ENCODE measurements at regions not wholly inside any gene's neighbourhood (a gene's known extent, or its start where the extent isn't known, plus 50 kb on each side); places are given as distances from the start of the nearest gene placed in this dataset.

GRCh38 chr4:34182306-34182705, 2062.0 kb downstream of the ARAP2 start:
- H3K4me1 ChIP-seq (ENCODE audit: control insufficient read depth, insufficient read depth, low read depth, low read length) = no peaks in the 10 kb centered on the region
- no peak overlapping the region for H2BK5ac ChIP-seq (ENCODE audit: low read depth, low read length, poor library complexity, severe bottlenecking)
- 20% methylated on average over 3 of the region's 4 CpGs for WGBS

GRCh38 chr4:34183926-34184325, 2060.4 kb downstream of the ARAP2 start:
- H3K4me1 ChIP-seq (ENCODE audit: control insufficient read depth, insufficient read depth, low read depth, low read length) = no peaks in the 10 kb centered on the region
- H3K4me3 ChIP-seq (ENCODE audit: insufficient read depth in 1 of 2, low read depth in 1 of 2, low read length in 2 of 2) = no peak overlapping the region
- no peak overlapping the region for H3K23ac ChIP-seq (ENCODE audit: low read length in 2 of 2)
- H3K9me3 ChIP-seq (ENCODE audit: control insufficient read depth, low read length) = peaks cover 3% of the 10 kb centered on the region
- H2BK15ac ChIP-seq (ENCODE audit: low read depth, poor library complexity, severe bottlenecking) = no peak overlapping the region
- no peak overlapping the region for H4K8ac ChIP-seq (ENCODE audit: low read length)
- no peak overlapping the region for H2AFZ ChIP-seq (ENCODE audit: low read depth, low read length)
- no peaks in the 10 kb centered on the region for H3K36me3 ChIP-seq (ENCODE audit: control insufficient read depth in 1 of 2, insufficient read depth in 2 of 2, low read depth in 1 of 2, low read length in 2 of 2)
- H3K27ac ChIP-seq (ENCODE audit: low read length, poor library complexity, severe bottlenecking) = no peak overlapping the region
- WGBS = 75% methylated on average over 3 of the region's 3 CpGs
- H3K79me1 ChIP-seq (replicated peaks; ENCODE audit: low read length, poor library complexity, severe bottlenecking) = no peaks in the 10 kb centered on the region
- DNase-seq = peak; percentile 49
- no peak overlapping the region for H2BK12ac ChIP-seq (ENCODE audit: low read length in 2 of 2)
- H3K14ac ChIP-seq (ENCODE audit: low read length in 2 of 2) = no peak overlapping the region
- no peak overlapping the region for H2BK5ac ChIP-seq (ENCODE audit: low read depth, low read length, poor library complexity, severe bottlenecking)
- H3K9ac ChIP-seq (ENCODE audit: low read length) = no peak overlapping the region
- H3K27me3 ChIP-seq (ENCODE audit: control insufficient read depth in 1 of 2, insufficient read depth in 1 of 2, low read length in 2 of 2) = no peaks in the 10 kb centered on the region
- H2AK5ac ChIP-seq (ENCODE audit: low read length, severe bottlenecking) = no peak overlapping the region
- H3K4me2 ChIP-seq (ENCODE audit: low read length, poor library complexity, severe bottlenecking) = no peak overlapping the region
- H3K4ac ChIP-seq (ENCODE audit: low read depth in 1 of 2, low read length in 2 of 2) = no peak overlapping the region
- no peak overlapping the region for H4K91ac ChIP-seq (ENCODE audit: low read length)
- H3K18ac ChIP-seq (ENCODE audit: low read depth in 1 of 2, low read length in 2 of 2) = no peak overlapping the region
- no peak overlapping the region for H2BK120ac ChIP-seq (ENCODE audit: low read depth, low read length)

More at GRCh38 chr4:34182306-34182705, 2062.0 kb downstream of the ARAP2 start:
- Histone ChIP-seq H2BK12ac (ENCODE audit: low read length in 2 of 2) (peak overlapping the region in 1 of 2 experiments; percentile 86), H2AK5ac (ENCODE audit: low read length, severe bottlenecking) (no peak overlapping the region), H2BK15ac (ENCODE audit: low read depth, poor library complexity, severe bottlenecking) (no peak overlapping the region), H2AFZ (ENCODE audit: low read depth, low read length) (no peak overlapping the region), H3K36me3 (ENCODE audit: control insufficient read depth in 1 of 2, insufficient read depth in 2 of 2, low read depth in 1 of 2, low read length in 2 of 2) (no peaks in the 10 kb centered on the region), H3K18ac (ENCODE audit: low read depth in 1 of 2, low read length in 2 of 2) (no peak overlapping the region), H3K23ac (ENCODE audit: low read length in 2 of 2) (no peak overlapping the region), H3K79me1 (replicated peaks; ENCODE audit: low read length, poor library complexity, severe bottlenecking) (no peaks in the 10 kb centered on the region), H3K9me3 (ENCODE audit: control insufficient read depth, low read length) (peaks cover 3% of the 10 kb centered on the region), H3K14ac (ENCODE audit: low read length in 2 of 2) (no peak overlapping the region), H3K4me2 (ENCODE audit: low read length, poor library complexity, severe bottlenecking) (no peak overlapping the region), H3K4ac (ENCODE audit: low read depth in 1 of 2, low read length in 2 of 2) (no peak overlapping the region), H2BK120ac (ENCODE audit: low read depth, low read length) (no peak overlapping the region), H4K8ac (ENCODE audit: low read length) (no peak overlapping the region), H4K91ac (ENCODE audit: low read length) (no peak overlapping the region), H3K9ac (ENCODE audit: low read length) (peak overlapping the region; percentile 74), H3K27me3 (ENCODE audit: control insufficient read depth in 1 of 2, insufficient read depth in 1 of 2, low read length in 2 of 2) (no peaks in the 10 kb centered on the region), H3K27ac (ENCODE audit: low read length, poor library complexity, severe bottlenecking) (peak overlapping the region; percentile 25), H3K4me3 (ENCODE audit: insufficient read depth in 1 of 2, low read depth in 1 of 2, low read length in 2 of 2) (no peak overlapping the region)
- peak; percentile 51 for DNase-seq

- Histone ChIP-seq H2BK5ac (ENCODE audit: low read depth, low read length, poor library complexity, severe bottlenecking) (no peak overlapping the region), H3K14ac (ENCODE audit: low read length in 2 of 2) (no peak overlapping the region), H2BK120ac (ENCODE audit: low read depth, low read length) (no peak overlapping the region), H3K9me3 (ENCODE audit: control insufficient read depth, low read length) (peaks cover 3% of the 10 kb centered on the region), H3K79me1 (replicated peaks; ENCODE audit: low read length, poor library complexity, severe bottlenecking) (no peaks in the 10 kb centered on the region), H3K4ac (ENCODE audit: low read depth in 1 of 2, low read length in 2 of 2) (no peak overlapping the region), H3K4me3 (ENCODE audit: insufficient read depth in 1 of 2, low read depth in 1 of 2, low read length in 2 of 2) (no peak overlapping the region), H3K36me3 (ENCODE audit: control insufficient read depth in 1 of 2, insufficient read depth in 2 of 2, low read depth in 1 of 2, low read length in 2 of 2) (no peaks in the 10 kb centered on the region), H3K9ac (ENCODE audit: low read length) (no peak overlapping the region), H3K4me1 (ENCODE audit: control insufficient read depth, insufficient read depth, low read depth, low read length) (no peaks in the 10 kb centered on the region), H4K91ac (ENCODE audit: low read length) (no peak overlapping the region), H2AK5ac (ENCODE audit: low read length, severe bottlenecking) (no peak overlapping the region), H4K8ac (ENCODE audit: low read length) (no peak overlapping the region), H3K27ac (ENCODE audit: low read length, poor library complexity, severe bottlenecking) (no peak overlapping the region), H3K27me3 (ENCODE audit: control insufficient read depth in 1 of 2, insufficient read depth in 1 of 2, low read length in 2 of 2) (no peaks in the 10 kb centered on the region), H2BK15ac (ENCODE audit: low read depth, poor library complexity, severe bottlenecking) (no peak overlapping the region), H3K18ac (ENCODE audit: low read depth in 1 of 2, low read length in 2 of 2) (no peak overlapping the region), H2AFZ (ENCODE audit: low read depth, low read length) (no peak overlapping the region), H3K23ac (ENCODE audit: low read length in 2 of 2) (no peak overlapping the region), H2BK12ac (ENCODE audit: low read length in 2 of 2) (no peak overlapping the region), H3K4me2 (ENCODE audit: low read length, poor library complexity, severe bottlenecking) (no peak overlapping the region)
- WGBS = 89% methylated on average over 1 of the region's 1 CpG
- no peak for DNase-seq
Observed at GRCh38 chr4:34187056-34187455, 2057.3 kb downstream of the ARAP2 start.

- H2BK12ac ChIP-seq (ENCODE audit: low read length in 2 of 2) = no peak overlapping the region
- H2AFZ ChIP-seq (ENCODE audit: low read depth, low read length) = no peak overlapping the region
Observed at GRCh38 chr4:34191443-34191842, 2052.9 kb downstream of the ARAP2 start.

More at GRCh38 chr4:34191443-34191842, 2052.9 kb downstream of the ARAP2 start:
- H3K27ac ChIP-seq (ENCODE audit: low read length, poor library complexity, severe bottlenecking) = no peak overlapping the region
- no peak overlapping the region for H4K91ac ChIP-seq (ENCODE audit: low read length)
- DNase-seq = no peak
- no peak overlapping the region for H2AK5ac ChIP-seq (ENCODE audit: low read length, severe bottlenecking)
- no peak overlapping the region for H2BK5ac ChIP-seq (ENCODE audit: low read depth, low read length, poor library complexity, severe bottlenecking)
- H4K8ac ChIP-seq (ENCODE audit: low read length) = no peak overlapping the region
- H3K9ac ChIP-seq (ENCODE audit: low read length) = no peak overlapping the region
- no peak overlapping the region for H3K4me3 ChIP-seq (ENCODE audit: insufficient read depth in 1 of 2, low read depth in 1 of 2, low read length in 2 of 2)
- no peaks in the 10 kb centered on the region for H3K27me3 ChIP-seq (ENCODE audit: control insufficient read depth in 1 of 2, insufficient read depth in 1 of 2, low read length in 2 of 2)
- no peak overlapping the region for H3K23ac ChIP-seq (ENCODE audit: low read length in 2 of 2)
- H3K9me3 ChIP-seq (ENCODE audit: control insufficient read depth, low read length) = no peaks in the 10 kb centered on the region
- H2BK120ac ChIP-seq (ENCODE audit: low read depth, low read length) = no peak overlapping the region
- H3K79me1 ChIP-seq (replicated peaks; ENCODE audit: low read length, poor library complexity, severe bottlenecking) = no peaks in the 10 kb centered on the region
- no peaks in the 10 kb centered on the region for H3K36me3 ChIP-seq (ENCODE audit: control insufficient read depth in 1 of 2, insufficient read depth in 2 of 2, low read depth in 1 of 2, low read length in 2 of 2)
- H2BK15ac ChIP-seq (ENCODE audit: low read depth, poor library complexity, severe bottlenecking) = no peak overlapping the region
- no peak overlapping the region for H3K4ac ChIP-seq (ENCODE audit: low read depth in 1 of 2, low read length in 2 of 2)
- no peak overlapping the region for H3K4me2 ChIP-seq (ENCODE audit: low read length, poor library complexity, severe bottlenecking)
- H3K18ac ChIP-seq (ENCODE audit: low read depth in 1 of 2, low read length in 2 of 2) = no peak overlapping the region
- H3K14ac ChIP-seq (ENCODE audit: low read length in 2 of 2) = no peak overlapping the region
- H3K4me1 ChIP-seq (ENCODE audit: control insufficient read depth, insufficient read depth, low read depth, low read length) = no peaks in the 10 kb centered on the region
